Type B pancreatic cell (in vitro differentiated cells): ENCODE measurements at regions not wholly inside any gene's neighbourhood (a gene's known extent, or its start where the extent isn't known, plus 50 kb on each side); places are given as distances from the start of the nearest gene placed in this dataset.

Experiments used
- DNase-seq: peaks from one replicate; pipeline ENCODE4 v3.0.0; 2021; ENCODE audit warnings: mixed read lengths; ENCODE audit not compliant: unreplicated experiment; ENCODE audit errors: extremely low spot score
- H3K27ac Mint-ChIP-seq: 2 replicates; pipeline ENCODE4 v1.8.0; 2021; ENCODE audit warnings: mild to moderate bottlenecking, mixed read lengths
- H3K27me3 Mint-ChIP-seq: 2 replicates; pipeline ENCODE4 v1.8.0; 2021; ENCODE audit warnings: mixed read lengths
- H3K36me3 Mint-ChIP-seq: 2 replicates; pipeline ENCODE4 v1.8.0; 2021; ENCODE audit warnings: mixed read lengths
- H3K4me1 Mint-ChIP-seq: one replicate; pipeline ENCODE4 v1.8.0; 2021; ENCODE audit warnings: mixed read lengths; ENCODE audit not compliant: unreplicated experiment
- H3K4me3 Mint-ChIP-seq: 2 replicates; pipeline ENCODE4 v1.8.0; 2021; ENCODE audit warnings: mild to moderate bottlenecking, mixed read lengths
- H3K9me3 Mint-ChIP-seq: 2 replicates; pipeline ENCODE4 v1.8.0; 2021; ENCODE audit warnings: mixed read lengths
- TF ChIP-seq, protein P1 (sequence below): fragments of 200-600 bp; sonication (generic); conservative IDR thresholded peaks from 2 replicates; pipeline ENCODE4 v1.5.0; 2021; ENCODE audit warnings: antibody characterized with exemption, mild to moderate bottlenecking

DNA sequence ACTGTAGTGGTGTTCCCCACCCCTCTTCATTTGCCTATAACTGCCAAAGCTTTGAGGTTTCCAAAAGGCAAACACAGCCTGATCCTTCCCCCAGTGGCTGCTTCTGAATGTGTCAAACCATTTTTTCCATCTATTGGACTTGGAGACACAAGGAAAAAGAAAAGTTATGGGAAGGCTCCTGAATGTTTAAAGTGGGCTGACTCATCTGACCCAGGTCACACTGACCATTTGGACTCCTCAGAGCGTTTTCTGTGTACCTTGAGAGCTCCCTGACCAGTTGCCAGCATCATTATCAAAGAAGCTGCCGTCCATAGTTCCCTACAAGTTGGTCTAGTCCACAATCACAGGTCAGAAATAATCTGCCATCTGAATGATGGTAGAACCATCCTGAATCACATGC, 123.4 kb upstream of the COL3A1 start:
- Mint-ChIP-seq H3K27me3 (no peaks in the 10 kb centered on the region), H3K36me3 (no peaks in the 10 kb centered on the region)
- TF ChIP-seq, protein P1, sequence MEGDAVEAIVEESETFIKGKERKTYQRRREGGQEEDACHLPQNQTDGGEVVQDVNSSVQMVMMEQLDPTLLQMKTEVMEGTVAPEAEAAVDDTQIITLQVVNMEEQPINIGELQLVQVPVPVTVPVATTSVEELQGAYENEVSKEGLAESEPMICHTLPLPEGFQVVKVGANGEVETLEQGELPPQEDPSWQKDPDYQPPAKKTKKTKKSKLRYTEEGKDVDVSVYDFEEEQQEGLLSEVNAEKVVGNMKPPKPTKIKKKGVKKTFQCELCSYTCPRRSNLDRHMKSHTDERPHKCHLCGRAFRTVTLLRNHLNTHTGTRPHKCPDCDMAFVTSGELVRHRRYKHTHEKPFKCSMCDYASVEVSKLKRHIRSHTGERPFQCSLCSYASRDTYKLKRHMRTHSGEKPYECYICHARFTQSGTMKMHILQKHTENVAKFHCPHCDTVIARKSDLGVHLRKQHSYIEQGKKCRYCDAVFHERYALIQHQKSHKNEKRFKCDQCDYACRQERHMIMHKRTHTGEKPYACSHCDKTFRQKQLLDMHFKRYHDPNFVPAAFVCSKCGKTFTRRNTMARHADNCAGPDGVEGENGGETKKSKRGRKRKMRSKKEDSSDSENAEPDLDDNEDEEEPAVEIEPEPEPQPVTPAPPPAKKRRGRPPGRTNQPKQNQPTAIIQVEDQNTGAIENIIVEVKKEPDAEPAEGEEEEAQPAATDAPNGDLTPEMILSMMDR: no peak

DNA sequence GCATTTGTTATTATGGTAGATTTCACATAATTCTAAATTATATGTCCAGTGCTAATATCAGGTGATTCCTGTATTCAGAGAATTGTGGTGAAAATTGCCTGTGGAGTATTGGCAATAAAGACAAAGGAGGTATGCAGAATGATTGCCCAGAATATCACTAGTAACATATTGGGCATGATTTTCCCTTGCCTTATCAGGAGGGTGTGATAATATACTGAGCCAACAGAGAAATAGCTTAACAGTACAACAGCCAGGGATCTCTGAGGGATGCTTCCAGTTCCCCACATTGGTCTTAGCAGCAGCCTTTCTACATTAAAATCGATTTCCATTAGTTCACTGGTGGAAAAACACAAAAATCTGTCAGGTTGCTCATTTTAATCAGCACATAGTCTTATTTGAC, 122.9 kb upstream of the COL3A1 start:
- H3K27me3 Mint-ChIP-seq: no peaks in the 10 kb centered on the region
- H3K36me3 Mint-ChIP-seq: no peaks in the 10 kb centered on the region
- peaks cover 5% of the 10 kb centered on the region for H3K4me1 Mint-ChIP-seq
- DNase-seq: no peak
- TF ChIP-seq, protein P1: no peak
- no peak overlapping the region for H3K27ac Mint-ChIP-seq
- H3K4me3 Mint-ChIP-seq: no peak overlapping the region
- peaks cover 5% of the 10 kb centered on the region for H3K9me3 Mint-ChIP-seq

More for the DNA sequence above, 123.4 kb upstream of the COL3A1 start:
- DNase-seq: no peak
- Mint-ChIP-seq H3K4me1 (peaks cover 5% of the 10 kb centered on the region), H3K9me3 (peaks cover 5% of the 10 kb centered on the region), H3K27ac (no peak overlapping the region), H3K4me3 (no peak overlapping the region)

DNA sequence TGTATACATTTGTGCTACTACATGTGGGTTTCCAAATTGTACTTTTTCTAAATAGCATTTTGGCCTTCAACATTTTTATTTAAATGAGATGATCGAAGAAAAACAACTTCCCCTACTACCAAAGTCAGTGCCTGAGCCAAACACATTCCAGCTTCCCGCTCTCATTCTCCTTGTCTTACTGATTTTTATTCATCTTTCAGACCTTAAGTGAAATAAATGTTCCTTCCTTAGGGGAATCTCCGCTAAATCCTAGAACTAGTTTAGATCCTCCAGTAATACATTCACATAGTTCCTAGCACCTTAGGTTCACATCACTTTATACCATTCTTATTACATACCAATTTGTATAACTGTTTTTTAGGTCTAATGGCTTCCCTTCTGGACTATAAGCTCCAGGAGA, 122.3 kb upstream of the COL3A1 start:
- Mint-ChIP-seq H3K4me3 (no peak overlapping the region), H3K36me3 (no peaks in the 10 kb centered on the region), H3K27me3 (no peaks in the 10 kb centered on the region), H3K4me1 (peaks cover 5% of the 10 kb centered on the region), H3K27ac (no peak overlapping the region), H3K9me3 (no peaks in the 10 kb centered on the region)
- no peak for DNase-seq
- TF ChIP-seq, protein P1: no peak

DNA sequence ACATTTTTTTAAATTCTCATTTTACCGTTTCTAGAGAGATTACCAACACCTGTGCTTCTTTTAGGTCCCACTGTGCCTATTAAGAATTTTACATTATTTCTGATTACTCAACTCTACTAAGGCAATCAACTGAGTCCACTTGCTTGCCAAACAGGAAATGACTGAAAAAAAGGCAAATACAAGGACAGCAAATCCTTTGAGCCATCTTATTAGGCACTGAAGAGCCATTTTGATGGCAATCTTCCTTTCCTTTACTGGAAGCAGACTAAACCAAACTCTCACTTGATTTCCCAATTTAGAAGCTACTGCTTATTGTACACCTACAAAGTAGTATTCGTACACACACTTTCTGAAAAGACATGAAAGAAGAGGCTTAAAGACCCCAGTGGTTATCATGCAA, 121.4 kb upstream of the COL3A1 start:
- DNase-seq: no peak
- no peaks in the 10 kb centered on the region for H3K36me3 Mint-ChIP-seq
- no peak overlapping the region for H3K27ac Mint-ChIP-seq
- no peaks in the 10 kb centered on the region for H3K27me3 Mint-ChIP-seq
- H3K4me1 Mint-ChIP-seq: peaks cover 5% of the 10 kb centered on the region
- H3K9me3 Mint-ChIP-seq: peaks cover 6% of the 10 kb centered on the region
- TF ChIP-seq, protein P1: no peak
- no peak overlapping the region for H3K4me3 Mint-ChIP-seq

DNA sequence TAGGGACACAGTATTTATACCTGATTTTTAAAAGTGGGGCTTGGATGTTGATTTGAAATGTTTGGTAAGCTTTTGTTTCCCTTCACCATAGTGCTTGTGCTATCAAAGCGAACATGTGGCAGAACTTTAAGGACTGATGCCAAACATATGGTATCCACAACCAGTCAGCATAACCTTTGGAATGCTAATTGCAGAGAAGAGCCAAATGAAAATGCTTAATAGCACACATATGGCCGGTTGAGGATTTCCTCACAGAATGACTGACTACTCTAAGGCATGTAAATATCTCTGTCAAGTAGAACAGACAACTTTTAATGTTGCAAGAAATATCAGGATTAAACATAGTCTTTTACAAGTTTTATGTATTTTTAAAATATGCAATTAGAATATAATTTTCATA, 120.9 kb upstream of the COL3A1 start:
- no peak for DNase-seq
- Mint-ChIP-seq H3K9me3 (peaks cover 6% of the 10 kb centered on the region), H3K4me3 (no peak overlapping the region), H3K36me3 (no peaks in the 10 kb centered on the region), H3K4me1 (peaks cover 5% of the 10 kb centered on the region), H3K27me3 (no peaks in the 10 kb centered on the region), H3K27ac (no peak overlapping the region)
- TF ChIP-seq, protein P1: no peak

DNA sequence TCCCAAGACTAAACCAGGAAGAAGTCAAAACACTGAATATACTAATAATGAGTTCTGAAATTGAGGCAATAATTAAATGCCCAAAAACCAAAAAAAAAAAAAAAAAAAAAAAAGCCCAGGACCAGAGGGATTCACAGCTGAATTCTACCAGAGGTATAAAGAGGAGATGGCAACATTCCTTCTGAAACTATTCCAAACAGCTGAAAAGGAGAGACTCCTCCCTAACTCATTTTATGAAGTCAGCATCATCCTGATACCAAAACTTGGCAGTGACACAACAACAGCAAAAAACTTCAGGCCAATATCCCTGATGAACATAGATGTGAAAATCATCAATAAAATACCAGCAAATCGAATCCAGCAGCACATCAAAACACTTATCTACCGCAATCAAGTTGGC, 108.5 kb upstream of the COL3A1 start:
- H3K27ac Mint-ChIP-seq: no peak overlapping the region
- H3K27me3 Mint-ChIP-seq: no peaks in the 10 kb centered on the region
- peaks cover 6% of the 10 kb centered on the region for H3K9me3 Mint-ChIP-seq
- H3K4me3 Mint-ChIP-seq: no peak overlapping the region
- peaks cover 4% of the 10 kb centered on the region for H3K36me3 Mint-ChIP-seq
- TF ChIP-seq, protein P1: no peak
- no peak for DNase-seq
- no peaks in the 10 kb centered on the region for H3K4me1 Mint-ChIP-seq
